GM18951 (cell line): ENCODE measurements at regions not wholly inside any gene's neighbourhood (a gene's known extent, or its start where the extent isn't known, plus 50 kb on each side); places are given as distances from the start of the nearest gene placed in this dataset.
"Not testable (repeated sequence)": the region's sequence is repeated elsewhere in the genome, so short reads cannot be mapped to it uniquely, and the experiment has no call there.

Experiments used
- in situ Hi-C: fragments of 300-500 bp; cut with MboI; formaldehyde crosslinking; loops from one replicate; pipeline ENCODE4 v1.12.0; 2022; ENCODE audit warnings: low sequenced_read_pairs, mixed read lengths, inconsistent platforms; ENCODE audit not compliant: unreplicated experiment

DNA sequence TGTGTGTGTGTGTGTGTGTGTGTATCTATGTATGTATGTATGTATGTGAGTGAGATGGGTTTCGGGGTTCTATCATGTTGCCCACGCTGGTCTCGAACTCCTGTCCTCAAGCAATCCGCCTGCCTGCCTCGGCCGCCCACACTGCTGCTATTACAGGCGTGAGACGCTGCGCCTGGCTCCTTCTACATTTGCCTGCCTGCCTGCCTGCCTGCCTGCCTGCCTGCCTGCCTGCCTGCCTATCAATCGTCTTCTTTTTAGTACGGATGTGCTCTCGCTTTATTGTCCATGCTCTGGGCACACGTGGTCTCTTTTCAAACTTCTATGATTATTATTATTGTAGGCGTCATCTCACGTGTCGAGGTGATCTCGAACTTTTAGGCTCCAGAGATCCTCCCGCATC, 2071.6 kb upstream of the TPTE start:
- in situ Hi-C loops: loop anchor here (5.0 to 10.0 kb wide), 2 partner anchors 233 to 545 kb away; no protein-coding TSS in a partner anchor

DNA sequence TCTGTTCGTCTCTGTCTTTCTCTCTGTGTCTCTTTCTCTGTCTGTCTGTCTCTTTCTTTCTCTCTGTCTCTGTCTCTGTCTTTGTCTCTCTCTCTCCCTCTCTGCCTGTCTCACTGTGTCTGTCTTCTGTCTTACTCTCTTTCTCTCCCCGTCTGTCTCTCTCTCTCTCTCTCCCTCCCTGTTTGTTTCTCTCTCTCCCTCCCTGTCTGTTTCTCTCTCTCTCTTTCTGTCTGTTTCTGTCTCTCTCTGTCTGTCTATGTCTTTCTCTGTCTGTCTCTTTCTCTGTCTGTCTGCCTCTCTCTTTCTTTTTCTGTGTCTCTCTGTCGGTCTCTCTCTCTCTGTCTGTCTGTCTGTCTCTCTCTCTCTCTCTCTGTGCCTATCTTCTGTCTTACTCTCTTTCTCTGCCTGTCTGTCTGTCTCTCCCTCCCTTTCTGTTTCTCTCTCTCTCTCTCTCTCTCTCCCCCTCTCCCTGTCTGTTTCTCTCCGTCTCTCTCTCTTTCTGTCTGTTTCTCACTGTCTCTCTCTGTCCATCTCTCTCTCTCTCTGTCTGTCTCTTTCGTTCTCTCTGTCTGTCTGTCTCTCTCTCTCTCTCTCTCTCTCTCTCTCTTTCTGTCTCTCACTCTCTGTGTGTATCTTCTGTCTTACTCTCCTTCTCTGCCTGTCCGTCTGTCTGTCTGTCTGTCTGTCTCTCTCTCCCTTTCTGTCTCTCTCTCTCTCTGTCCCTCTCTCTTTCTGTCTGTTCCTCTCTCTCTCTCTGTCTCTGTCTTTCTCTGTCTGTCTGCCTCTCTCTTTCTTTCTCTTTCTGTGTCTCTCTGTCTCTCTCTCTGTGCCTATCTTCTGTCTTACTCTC, 2065.9 kb upstream of the TPTE start:
- in situ Hi-C loops: loop anchor here (10.0 kb wide), 1 partner anchor 539 kb away; no protein-coding TSS in a partner anchor

GRCh38 chr21:8464403-8465152, 2056.8 kb upstream of the TPTE start:
- in situ Hi-C loops: loop anchor here (5.0 kb wide), 1 partner anchor 232 kb away; no protein-coding TSS in a partner anchor

- in situ Hi-C loops: not testable (repeated sequence)
Measured at GRCh38 chr21:8466642-8467041, 2054.7 kb upstream of the TPTE start.
